HG03159 (cell line): ENCODE measurements at regions not wholly inside any gene's neighbourhood (a gene's known extent, or its start where the extent isn't known, plus 50 kb on each side); places are given as distances from the start of the nearest gene placed in this dataset.
A peak's percentile ranks its signal among the peaks of the same experiment; 100 is the strongest.

Source experiments
- ATAC-seq: cut with Tn5 transposase; IDR thresholded peaks from one replicate; pipeline ENCODE4 v1.9.1; 2021; ENCODE audit warnings: mild to moderate bottlenecking, moderate library complexity; ENCODE audit not compliant: unreplicated experiment

GRCh38 chr7:131202451-131202850 is 125.2 kb upstream of the MKLN1 start:
- no peak for ATAC-seq

- no peak for ATAC-seq
Observed at GRCh38 chr7:131203291-131203976, 124.2 kb upstream of the MKLN1 start.

- ATAC-seq = no peak
Observed at GRCh38 chr7:131208777-131209176, 118.9 kb upstream of the MKLN1 start.

GRCh38 chr7:131210618-131211017 is 117.1 kb upstream of the MKLN1 start:
- no peak for ATAC-seq

GRCh38 chr7:131211500-131211899 is 116.2 kb upstream of the MKLN1 start:
- no peak for ATAC-seq

- no peak for ATAC-seq
Observed at GRCh38 chr7:131212114-131212513, 115.6 kb upstream of the MKLN1 start.

- ATAC-seq = no peak
Observed at GRCh38 chr7:131218727-131219128, 108.9 kb upstream of the MKLN1 start.

GRCh38 chr7:131219312-131220041 is 108.2 kb upstream of the MKLN1 start:
- ATAC-seq = peak; percentile 54

- ATAC-seq = no peak
Observed at GRCh38 chr7:131221061-131221460, 106.6 kb upstream of the MKLN1 start.

- ATAC-seq = no peak
Observed at GRCh38 chr7:131222171-131222570, 105.5 kb upstream of the MKLN1 start.

- ATAC-seq = no peak
Observed at GRCh38 chr7:131223151-131223550, 104.5 kb upstream of the MKLN1 start.

GRCh38 chr7:131224996-131225395 is 102.7 kb upstream of the MKLN1 start:
- ATAC-seq = no peak

- ATAC-seq = no peak
Observed at GRCh38 chr7:131225619-131226513, 101.8 kb upstream of the MKLN1 start.

- ATAC-seq = no peak
Observed at GRCh38 chr7:131226514-131226865, 101.2 kb upstream of the MKLN1 start.

- peak; percentile 74 for ATAC-seq
Observed at GRCh38 chr7:131231381-131232220, 96.1 kb upstream of the MKLN1 start.

GRCh38 chr7:131232768-131233167 is 94.9 kb upstream of the MKLN1 start:
- ATAC-seq = no peak

GRCh38 chr7:131233193-131233592 is 94.5 kb upstream of the MKLN1 start:
- no peak for ATAC-seq

GRCh38 chr7:131234719-131235488 is 92.8 kb upstream of the MKLN1 start:
- ATAC-seq = no peak

- no peak for ATAC-seq
Observed at GRCh38 chr7:131235489-131236317, 92.0 kb upstream of the MKLN1 start.
